ENCODE measurements at regions not wholly inside any gene's neighbourhood (a gene's known extent, or its start where the extent isn't known, plus 50 kb on each side); places are given as distances from the start of the nearest gene placed in this dataset.

GRCh38 chr13:106362707-106363106, 172.8 kb downstream of the EFNB2 start:
- no peak for DNase-seq
- H3K4me3 ChIP-seq (ENCODE audit: low read depth, low read length), result no peak overlapping the region
- no peaks in the 10 kb centered on the region for H3K36me3 ChIP-seq (replicated peaks)
- H3K27me3 ChIP-seq (replicated peaks), result no peaks in the 10 kb centered on the region
- H3K27ac ChIP-seq, result no peak overlapping the region
- TF ChIP-seq, protein P1, sequence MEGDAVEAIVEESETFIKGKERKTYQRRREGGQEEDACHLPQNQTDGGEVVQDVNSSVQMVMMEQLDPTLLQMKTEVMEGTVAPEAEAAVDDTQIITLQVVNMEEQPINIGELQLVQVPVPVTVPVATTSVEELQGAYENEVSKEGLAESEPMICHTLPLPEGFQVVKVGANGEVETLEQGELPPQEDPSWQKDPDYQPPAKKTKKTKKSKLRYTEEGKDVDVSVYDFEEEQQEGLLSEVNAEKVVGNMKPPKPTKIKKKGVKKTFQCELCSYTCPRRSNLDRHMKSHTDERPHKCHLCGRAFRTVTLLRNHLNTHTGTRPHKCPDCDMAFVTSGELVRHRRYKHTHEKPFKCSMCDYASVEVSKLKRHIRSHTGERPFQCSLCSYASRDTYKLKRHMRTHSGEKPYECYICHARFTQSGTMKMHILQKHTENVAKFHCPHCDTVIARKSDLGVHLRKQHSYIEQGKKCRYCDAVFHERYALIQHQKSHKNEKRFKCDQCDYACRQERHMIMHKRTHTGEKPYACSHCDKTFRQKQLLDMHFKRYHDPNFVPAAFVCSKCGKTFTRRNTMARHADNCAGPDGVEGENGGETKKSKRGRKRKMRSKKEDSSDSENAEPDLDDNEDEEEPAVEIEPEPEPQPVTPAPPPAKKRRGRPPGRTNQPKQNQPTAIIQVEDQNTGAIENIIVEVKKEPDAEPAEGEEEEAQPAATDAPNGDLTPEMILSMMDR (IDR thresholded peaks at IDR 0.05; ENCODE audit: low read depth, low read length, missing control alignments), result no peak
- in situ Hi-C loops (cut with HindIII; ENCODE audit: low pct_ligation_motif_present, low sequenced_read_pairs), result no loop called here

DNA sequence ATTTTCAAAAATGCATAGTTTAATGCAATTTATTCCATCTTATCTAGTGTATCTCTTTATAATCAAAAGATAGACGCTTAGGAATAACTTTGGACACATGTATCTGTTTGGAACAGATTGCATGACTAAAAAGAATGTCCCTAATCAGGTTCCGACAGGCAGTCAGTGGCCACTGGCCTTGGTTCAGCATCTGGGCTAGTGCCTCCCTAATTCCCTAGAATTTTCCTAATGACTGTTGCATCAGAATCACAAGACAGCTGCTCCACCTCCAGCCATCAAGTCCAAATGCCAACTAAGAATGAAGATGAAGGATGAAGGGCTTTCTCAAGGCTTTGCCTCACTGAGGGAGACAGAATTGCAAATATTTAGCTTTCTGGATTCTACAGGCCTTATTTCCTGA, 173.8 kb downstream of the EFNB2 start:
- no peak overlapping the region for H3K4me3 ChIP-seq (ENCODE audit: low read depth, low read length)
- H3K27me3 ChIP-seq (replicated peaks), result no peaks in the 10 kb centered on the region
- in situ Hi-C loops (cut with HindIII; ENCODE audit: low pct_ligation_motif_present, low sequenced_read_pairs), result no loop called here
- no peaks in the 10 kb centered on the region for H3K36me3 ChIP-seq (replicated peaks)
- H3K27ac ChIP-seq, result no peak overlapping the region
- DNase-seq, result no peak
- TF ChIP-seq, protein P1 (IDR thresholded peaks at IDR 0.05; ENCODE audit: low read depth, low read length, missing control alignments), result no peak

- TF ChIP-seq, protein P1 (IDR thresholded peaks at IDR 0.05; ENCODE audit: low read depth, low read length, missing control alignments), result no peak
Observed at GRCh38 chr13:106357198-106357597, 178.3 kb downstream of the EFNB2 start.

DNA sequence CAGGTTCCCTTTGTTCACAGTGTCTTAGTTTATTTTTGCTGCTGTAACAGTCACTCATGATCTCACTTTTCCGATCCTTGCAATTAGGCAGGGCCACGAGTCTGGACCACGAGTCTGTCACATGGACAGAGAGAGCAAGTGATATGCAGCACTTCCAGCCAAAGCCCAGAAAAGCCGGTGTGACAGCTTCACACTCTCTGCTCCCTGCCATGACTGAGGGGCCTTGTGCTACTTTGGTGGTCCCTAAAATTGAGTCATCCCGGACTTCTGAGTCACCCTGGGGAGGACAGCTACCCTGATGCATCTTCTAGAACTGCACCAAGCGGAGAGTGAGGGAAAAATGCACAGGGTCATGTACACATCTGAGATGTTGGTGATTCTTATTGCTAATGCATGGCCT, 179.6 kb downstream of the EFNB2 start:
- Histone ChIP-seq H3K36me3 (replicated peaks) (no peaks in the 10 kb centered on the region), H3K27ac (no peak overlapping the region), H3K27me3 (replicated peaks) (no peaks in the 10 kb centered on the region), H3K4me3 (ENCODE audit: low read depth, low read length) (no peak overlapping the region)
- no peak for DNase-seq
- TF ChIP-seq, protein P1 (IDR thresholded peaks at IDR 0.05; ENCODE audit: low read depth, low read length, missing control alignments), result no peak
- in situ Hi-C loops (cut with HindIII; ENCODE audit: low pct_ligation_motif_present, low sequenced_read_pairs), result no loop called here

More at GRCh38 chr13:106357198-106357597, 178.3 kb downstream of the EFNB2 start:
- no peak overlapping the region for H3K4me3 ChIP-seq (ENCODE audit: low read depth, low read length)
- no peaks in the 10 kb centered on the region for H3K36me3 ChIP-seq (replicated peaks)
- in situ Hi-C loops (cut with HindIII; ENCODE audit: low pct_ligation_motif_present, low sequenced_read_pairs), result no loop called here
- DNase-seq, result no peak
- no peak overlapping the region for H3K27ac ChIP-seq
- H3K27me3 ChIP-seq (replicated peaks), result no peaks in the 10 kb centered on the region

DNA sequence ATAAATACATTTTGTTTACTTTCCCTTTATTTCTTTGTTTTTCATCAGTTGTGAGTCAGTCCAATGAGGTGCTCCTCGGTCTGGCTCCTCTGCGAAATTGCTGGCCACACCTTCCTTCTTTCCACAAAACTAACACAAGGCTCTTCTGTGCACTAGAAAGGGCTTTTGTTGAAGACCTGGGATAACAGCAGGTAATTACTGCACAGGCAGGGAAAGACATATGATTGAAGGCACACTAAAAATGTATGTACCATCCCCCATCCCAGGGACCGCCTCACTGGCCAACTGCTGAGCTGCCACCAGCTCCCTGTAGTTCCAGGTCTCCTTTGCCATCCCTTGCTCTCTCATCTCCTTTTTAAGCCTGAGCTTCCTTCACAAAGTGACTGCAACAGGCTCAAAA, 180.5 kb downstream of the EFNB2 start:
- Histone ChIP-seq H3K36me3 (replicated peaks) (no peaks in the 10 kb centered on the region), H3K4me3 (ENCODE audit: low read depth, low read length) (no peak overlapping the region), H3K27ac (no peak overlapping the region), H3K27me3 (replicated peaks) (no peaks in the 10 kb centered on the region)
- TF ChIP-seq, protein P1 (IDR thresholded peaks at IDR 0.05; ENCODE audit: low read depth, low read length, missing control alignments), result no peak
- DNase-seq, result no peak
- in situ Hi-C loops (cut with HindIII; ENCODE audit: low pct_ligation_motif_present, low sequenced_read_pairs), result no loop called here

- no peak for DNase-seq
- no peak overlapping the region for H3K4me3 ChIP-seq (ENCODE audit: low read depth, low read length)
- no peak overlapping the region for H3K27ac ChIP-seq
- TF ChIP-seq, protein P1 (IDR thresholded peaks at IDR 0.05; ENCODE audit: low read depth, low read length, missing control alignments), result no peak
- no peaks in the 10 kb centered on the region for H3K27me3 ChIP-seq (replicated peaks)
- in situ Hi-C loops (cut with HindIII; ENCODE audit: low pct_ligation_motif_present, low sequenced_read_pairs), result no loop called here
- no peaks in the 10 kb centered on the region for H3K36me3 ChIP-seq (replicated peaks)
Observed at GRCh38 chr13:106352850-106353249, 182.6 kb downstream of the EFNB2 start.

All from brain microvascular endothelial cell (primary cell).